Endothelial cell of umbilical vein (primary cell): ENCODE measurements at regions not wholly inside any gene's neighbourhood (a gene's known extent, or its start where the extent isn't known, plus 50 kb on each side); places are given as distances from the start of the nearest gene placed in this dataset.

ENCODE experiments used
- BruUV-seq: library from RNA; stranded (reverse); fragments of 400-500 nt; replicated peaks from 2 replicates; lab custom pipeline; 2021; lab: Mats Ljungman, UMichigan
- CTCF ChIA-PET: fragments of 300-600, 350-600 bp; sonication (Branson Sonifier 250); formaldehyde crosslinking; loops from one replicate; lab custom pipeline; 2021; ENCODE audit warnings: antibody characterized with exemption, inconsistent platforms; lab: Charles Lee
- POLR2A ChIA-PET: fragments of 300-600, 350-600 bp; sonication (Branson Sonifier 250); formaldehyde crosslinking; loops from one replicate; lab custom pipeline; 2021; ENCODE audit warnings: antibody characterized with exemption, inconsistent platforms; lab: Charles Lee
- DNase-seq: peaks from one replicate; pipeline ENCODE4 v3.0.0-alpha.2; 2011; ENCODE audit warnings: low read depth, low spot score
- FAIRE-seq: peaks from 2 replicates; lab custom pipeline; 2011; peaks lifted over from hg19 to GRCh38; lab: Jason Lieb, UNC
- H2AFZ ChIP-seq: 2 replicates; pipeline ENCODE4 v1.6.0; 2012; ENCODE audit warnings: low read depth, low read length, control low read depth, inconsistent platforms
- H3K27ac ChIP-seq: 2 replicates; pipeline ENCODE4 v1.5.1; 2011; ENCODE audit warnings: low read depth, mild to moderate bottlenecking, control low read depth, low read length, moderate library complexity; ENCODE audit not compliant: insufficient read depth
- H3K27me3 ChIP-seq, 2 experiments: 2 replicates each; pipeline versions ENCODE4 v1.6.0 to v1.6.1; 2011; ENCODE audit warnings: low read length in 2 of 2, mixed read lengths in 1 of 2; ENCODE audit not compliant: control insufficient read depth in 2 of 2, insufficient read depth in 2 of 2
- H3K36me3 ChIP-seq, 2 experiments: 2 replicates in 1 of 2; 3 replicates in 1 of 2; pipeline ENCODE4 v1.5.1; 2011; ENCODE audit warnings: low read length in 2 of 2, mild to moderate bottlenecking in 1 of 2, moderate library complexity in 1 of 2; ENCODE audit not compliant: control insufficient read depth in 2 of 2, insufficient read depth in 2 of 2; ENCODE audit errors: extremely low read depth in 1 of 2
- H3K4me1 ChIP-seq: 3 replicates; pipeline ENCODE4 v1.5.1; 2011; ENCODE audit warnings: mild to moderate bottlenecking, low read length; ENCODE audit not compliant: control insufficient read depth, insufficient read depth; ENCODE audit errors: extremely low read depth
- H3K4me2 ChIP-seq: 2 replicates; pipeline ENCODE4 v1.6.1; 2011; ENCODE audit warnings: low read length, control low read depth, mixed read lengths; ENCODE audit not compliant: insufficient read depth
- H3K4me3 ChIP-seq, 3 experiments: fragments of 200-600 bp in 1 of 3; sonication (generic), shearing (Covaris generic) in 1 of 3; replicated peaks in 1 of 3; 2 replicates each; pipeline ENCODE4 v1.5.1; 2011 to 2016; ENCODE audit warnings: control low read depth in 3 of 3, low read length in 3 of 3, mild to moderate bottlenecking in 2 of 3, inconsistent platforms in 1 of 3, low read depth in 1 of 3, moderate library complexity in 1 of 3; ENCODE audit not compliant: insufficient read depth in 1 of 3
- H3K79me2 ChIP-seq: 2 replicates; pipeline ENCODE4 v1.6.0; 2012; ENCODE audit warnings: low read length, inconsistent platforms; ENCODE audit not compliant: control insufficient read depth, insufficient read depth
- H3K9ac ChIP-seq: replicated peaks from 2 replicates; pipeline ENCODE3; 2011; ENCODE audit warnings: low read length, control low read depth; ENCODE audit not compliant: insufficient read depth; ENCODE audit errors: extremely low read depth
- H3K9me1 ChIP-seq: replicated peaks from 3 replicates; pipeline ENCODE4 v1.6.0; 2011; ENCODE audit warnings: mild to moderate bottlenecking, low read length; ENCODE audit not compliant: control insufficient read depth, insufficient read depth; ENCODE audit errors: extremely low read depth
- H3K9me3 ChIP-seq: replicated peaks from 2 replicates; pipeline ENCODE4 v1.5.1; 2012; ENCODE audit warnings: low read length, inconsistent platforms; ENCODE audit not compliant: control insufficient read depth, insufficient read depth
- H4K20me1 ChIP-seq: replicated peaks from 2 replicates; pipeline ENCODE3; 2011; ENCODE audit warnings: mild to moderate bottlenecking, low read length; ENCODE audit not compliant: control insufficient read depth, insufficient read depth; ENCODE audit errors: extremely low read depth
- CTCF ChIP-seq, 2 donors: IDR thresholded peaks; 1 replicate in 1 of 2; 2 replicates in 1 of 2; pipeline ENCODE4 v1.5.1; 2011; ENCODE audit warnings: low read length in 2 of 2, mild to moderate bottlenecking in 2 of 2, moderate library complexity in 2 of 2, control low read depth in 1 of 2, inconsistent platforms in 1 of 2, low read depth in 1 of 2; ENCODE audit not compliant: insufficient read depth in 1 of 2; ENCODE audit errors: extremely low read depth in 1 of 2
- EZH2 ChIP-seq: IDR thresholded peaks from 2 replicates; pipeline ENCODE4 v1.6.1; 2012; ENCODE audit warnings: borderline replicate concordance, low read depth, mild to moderate bottlenecking, moderate library complexity, low read length, inconsistent platforms; ENCODE audit not compliant: severe bottlenecking
- FOS ChIP-seq: IDR thresholded peaks from 2 replicates; pipeline ENCODE4 v1.6.1; 2011; ENCODE audit warnings: mild to moderate bottlenecking, low read length, moderate library complexity, borderline replicate concordance; ENCODE audit not compliant: insufficient read depth
- GATA2 ChIP-seq: IDR thresholded peaks from 2 replicates; pipeline ENCODE4 v1.7.0; 2011; ENCODE audit warnings: low read depth, mild to moderate bottlenecking, moderate library complexity, mixed read lengths, low read length; ENCODE audit not compliant: insufficient read length, insufficient read depth
- JUN ChIP-seq: IDR thresholded peaks from 2 replicates; pipeline ENCODE4 v1.6.1; 2011; ENCODE audit warnings: borderline replicate concordance, low read depth; ENCODE audit not compliant: insufficient read length, insufficient read depth
- MYC ChIP-seq: IDR thresholded peaks from one replicate; pipeline ENCODE4 v1.6.1; 2011; ENCODE audit warnings: mild to moderate bottlenecking, low read depth, low read length
- POLR2A ChIP-seq: IDR thresholded peaks from 2 replicates; pipeline ENCODE4 v1.6.1; 2012; ENCODE audit warnings: low read depth, mild to moderate bottlenecking, control low read depth, low read length
- POLR2AphosphoS5 ChIP-seq: IDR thresholded peaks from 2 replicates; pipeline ENCODE4 v1.6.1; 2012; ENCODE audit warnings: low read depth, mild to moderate bottlenecking, control low read depth, low read length, moderate library complexity; ENCODE audit not compliant: insufficient read depth
- dilution Hi-C: fragments of 300-500 bp; cut with MboI; formaldehyde crosslinking; loops from one replicate; pipeline ENCODE4 v1.15.0; 2019; ENCODE audit warnings: low sequenced_read_pairs; ENCODE audit not compliant: extremely low pct_ligation_motif_present
- intact Hi-C: fragments of 100-400 bp; cut with micrococcal nuclease; formaldehyde crosslinking; loops from one replicate; pipeline ENCODE4 v1.10.0; 2022
- TF ChIP-seq, protein P1 (sequence below): IDR thresholded peaks from 2 replicates; pipeline ENCODE4 v1.6.1; 2011; ENCODE audit not compliant: insufficient read depth, insufficient read length

- dilution Hi-C loops = no loop called here
- Histone ChIP-seq H3K79me2 (no peaks in the 10 kb centered on the region), H3K4me1 (no peaks in the 10 kb centered on the region), H2AFZ (no peak overlapping the region), H3K4me3 (no peak overlapping the region), H3K9me3 (no peaks in the 10 kb centered on the region), H3K27me3 (no peaks in the 10 kb centered on the region), H3K9ac (no peak overlapping the region), H3K9me1 (no peaks in the 10 kb centered on the region), H3K4me2 (no peak overlapping the region), H3K27ac (no peak overlapping the region), H3K36me3 (no peaks in the 10 kb centered on the region), H4K20me1 (no peaks in the 10 kb centered on the region)
- DNase-seq (no peak), FAIRE-seq (no peak)
- ChIA-PET CTCF (no interaction called here), POLR2A (no interaction called here)
- intact Hi-C loops = no loop called here
- no peak for TF ChIP-seq JUN
- TF ChIP-seq EZH2 = no peak
- TF ChIP-seq FOS = no peak
- TF ChIP-seq, protein P1, sequence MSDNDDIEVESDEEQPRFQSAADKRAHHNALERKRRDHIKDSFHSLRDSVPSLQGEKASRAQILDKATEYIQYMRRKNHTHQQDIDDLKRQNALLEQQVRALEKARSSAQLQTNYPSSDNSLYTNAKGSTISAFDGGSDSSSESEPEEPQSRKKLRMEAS = no peak
- no peak for TF ChIP-seq POLR2A
- TF ChIP-seq POLR2AphosphoS5 = no peak
- TF ChIP-seq MYC = no peak
- no TSS peak for BruUV-seq
Observed at GRCh38 chr7:69177941-69178494, 420.3 kb upstream of the AUTS2 start.

DNA sequence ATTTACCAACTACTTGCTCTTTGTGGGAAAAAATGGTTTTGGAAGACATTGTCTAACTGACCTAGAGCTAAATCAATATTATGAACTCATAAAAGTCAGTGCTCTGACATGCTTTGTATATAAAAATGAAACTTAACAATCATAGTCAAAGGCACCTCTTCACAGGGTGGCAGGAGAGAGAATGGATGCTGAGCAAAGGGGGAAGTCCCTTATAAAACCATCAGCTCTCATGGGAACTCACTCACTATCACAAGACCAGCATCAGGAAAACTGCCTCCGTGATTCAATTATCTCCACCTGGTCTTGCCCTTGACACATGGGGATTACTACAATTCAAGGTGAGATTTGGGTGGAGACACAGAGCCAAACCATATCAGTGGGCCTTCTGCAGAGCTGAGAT is 417.6 kb upstream of the AUTS2 start:
- H2AFZ ChIP-seq = no peak overlapping the region
- dilution Hi-C loops (no loop called here), intact Hi-C loops (no loop called here)
- H3K9me3 ChIP-seq = no peaks in the 10 kb centered on the region
- no peak for TF ChIP-seq GATA2
- no peak for TF ChIP-seq MYC
- TF ChIP-seq, protein P1 = no peak
- TF ChIP-seq POLR2A = no peak
- TF ChIP-seq FOS = no peak
- TF ChIP-seq EZH2 = no peak
- no peak for TF ChIP-seq POLR2AphosphoS5
- no peak for TF ChIP-seq JUN
- TF ChIP-seq CTCF (IDR thresholded peaks at IDR 0.05; ENCODE audit: extremely low read depth in 1 of 2, insufficient read depth in 1 of 2, low read depth in 1 of 2, low read length in 2 of 2) = no peak
- ChIA-PET CTCF (no interaction called here), POLR2A (no interaction called here)
- no peaks in the 10 kb centered on the region for H3K79me2 ChIP-seq
- no peak overlapping the region for H3K27ac ChIP-seq
- H3K27me3 ChIP-seq = no peaks in the 10 kb centered on the region
- H3K9ac ChIP-seq = no peak overlapping the region
- H3K4me1 ChIP-seq = no peaks in the 10 kb centered on the region
- no peaks in the 10 kb centered on the region for H4K20me1 ChIP-seq
- FAIRE-seq = no peak
- no peak overlapping the region for H3K4me2 ChIP-seq
- H3K36me3 ChIP-seq = no peaks in the 10 kb centered on the region
- no TSS peak for BruUV-seq
- DNase-seq = no peak
- H3K9me1 ChIP-seq = no peaks in the 10 kb centered on the region
- no peak overlapping the region for H3K4me3 ChIP-seq
